AG09319 (cell line): ENCODE measurements at regions not wholly inside any gene's neighbourhood (a gene's known extent, or its start where the extent isn't known, plus 50 kb on each side); places are given as distances from the start of the nearest gene placed in this dataset.

ENCODE experiments used
- DNase-seq: peaks from one replicate; pipeline ENCODE4 v3.0.0-alpha.2; 2010; ENCODE audit warnings: low read depth; ENCODE audit errors: extremely low read depth
- TF ChIP-seq, protein P1 (sequence below): IDR thresholded peaks from 2 replicates; pipeline ENCODE4 v1.5.1; 2011; ENCODE audit warnings: low read depth, mild to moderate bottlenecking, inconsistent platforms, low read length, moderate library complexity

- DNase-seq = no peak
- TF ChIP-seq, protein P1, sequence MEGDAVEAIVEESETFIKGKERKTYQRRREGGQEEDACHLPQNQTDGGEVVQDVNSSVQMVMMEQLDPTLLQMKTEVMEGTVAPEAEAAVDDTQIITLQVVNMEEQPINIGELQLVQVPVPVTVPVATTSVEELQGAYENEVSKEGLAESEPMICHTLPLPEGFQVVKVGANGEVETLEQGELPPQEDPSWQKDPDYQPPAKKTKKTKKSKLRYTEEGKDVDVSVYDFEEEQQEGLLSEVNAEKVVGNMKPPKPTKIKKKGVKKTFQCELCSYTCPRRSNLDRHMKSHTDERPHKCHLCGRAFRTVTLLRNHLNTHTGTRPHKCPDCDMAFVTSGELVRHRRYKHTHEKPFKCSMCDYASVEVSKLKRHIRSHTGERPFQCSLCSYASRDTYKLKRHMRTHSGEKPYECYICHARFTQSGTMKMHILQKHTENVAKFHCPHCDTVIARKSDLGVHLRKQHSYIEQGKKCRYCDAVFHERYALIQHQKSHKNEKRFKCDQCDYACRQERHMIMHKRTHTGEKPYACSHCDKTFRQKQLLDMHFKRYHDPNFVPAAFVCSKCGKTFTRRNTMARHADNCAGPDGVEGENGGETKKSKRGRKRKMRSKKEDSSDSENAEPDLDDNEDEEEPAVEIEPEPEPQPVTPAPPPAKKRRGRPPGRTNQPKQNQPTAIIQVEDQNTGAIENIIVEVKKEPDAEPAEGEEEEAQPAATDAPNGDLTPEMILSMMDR = no peak
These were observed 460.6 kb downstream of the CETN3 start for GRCh38 chr5:89948977-89949376.

DNA sequence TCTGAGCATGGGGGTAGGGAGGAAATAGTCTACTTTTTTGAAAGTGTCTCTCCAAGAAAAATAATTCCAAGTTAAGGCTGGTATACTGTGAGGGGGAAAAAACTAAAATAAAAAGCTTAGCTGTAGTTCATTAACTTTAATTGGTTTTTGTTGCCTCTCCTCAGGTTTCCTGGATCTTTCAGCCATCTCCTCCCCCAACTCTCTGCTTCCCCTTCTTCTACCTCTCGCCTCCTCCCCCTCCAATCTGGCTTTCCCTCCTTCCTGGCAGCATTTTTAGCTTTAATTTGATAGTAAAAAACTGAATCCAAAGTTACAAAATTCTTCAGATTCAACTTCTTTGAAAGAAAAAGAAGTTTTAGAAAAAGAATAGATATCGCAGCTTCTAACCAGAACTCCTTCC lies 462.6 kb downstream of the CETN3 start:
- DNase-seq = no peak
- TF ChIP-seq, protein P1 = no peak

GRCh38 chr5:89946508-89946907 lies 463.0 kb downstream of the CETN3 start:
- DNase-seq = no peak
- TF ChIP-seq, protein P1 = no peak

- TF ChIP-seq, protein P1 = no peak
- no peak for DNase-seq
These were observed 467.4 kb downstream of the CETN3 start for GRCh38 chr5:89942171-89942570.

GRCh38 chr5:89936576-89936975 lies 473.0 kb downstream of the CETN3 start:
- TF ChIP-seq, protein P1 = no peak
- DNase-seq = no peak

- TF ChIP-seq, protein P1 = no peak
- no peak for DNase-seq
These were observed 475.5 kb downstream of the CETN3 start for GRCh38 chr5:89934069-89934468.

DNA sequence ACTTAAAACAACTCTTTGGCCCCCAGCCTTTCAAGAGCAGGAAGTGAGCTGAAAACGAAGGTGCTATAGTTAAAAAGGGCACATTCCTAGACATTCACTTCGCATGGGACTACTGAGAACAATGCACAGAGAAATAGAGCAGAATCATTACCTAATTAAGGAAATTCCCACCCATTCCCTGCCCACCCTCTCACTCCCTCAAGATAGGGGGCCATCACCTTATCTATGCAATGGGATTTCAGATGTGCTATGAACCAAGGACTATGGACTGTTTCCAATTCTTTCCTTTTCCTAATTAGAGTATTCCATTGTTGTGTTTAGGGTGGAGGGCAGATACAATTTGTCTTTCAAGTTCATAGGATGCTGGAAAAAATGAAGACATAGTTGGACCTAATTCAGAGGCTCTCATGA lies 476.8 kb downstream of the CETN3 start:
- no peak for DNase-seq
- TF ChIP-seq, protein P1 = no peak
